ENCODE measurements at regions not wholly inside any gene's neighbourhood (a gene's known extent, or its start where the extent isn't known, plus 50 kb on each side); places are given as distances from the start of the nearest gene placed in this dataset.

- Histone ChIP-seq H3K27me3 (ENCODE audit: control insufficient read depth, insufficient read depth, low read length) (no peaks in the 10 kb centered on the region), H3K36me3 (ENCODE audit: control insufficient read depth, insufficient read depth, low read length) (no peaks in the 10 kb centered on the region), H3K9me3 (ENCODE audit: control insufficient read depth, low read length) (no peaks in the 10 kb centered on the region), H3K4me3 (ENCODE audit: low read length) (no peak overlapping the region), H3K9ac (ENCODE audit: low read length) (no peak overlapping the region), H3K4me1 (ENCODE audit: control insufficient read depth, insufficient read depth, low read length) (peaks cover 3% of the 10 kb centered on the region)
Measured at GRCh38 chr5:2696156-2696807, 55.2 kb downstream of the IRX2 start.

- Histone ChIP-seq H3K27me3 (ENCODE audit: control insufficient read depth, insufficient read depth, low read length) (no peaks in the 10 kb centered on the region), H3K4me3 (ENCODE audit: low read length) (no peak overlapping the region), H3K9ac (ENCODE audit: low read length) (no peak overlapping the region), H3K4me1 (ENCODE audit: control insufficient read depth, insufficient read depth, low read length) (peaks cover 3% of the 10 kb centered on the region), H3K36me3 (ENCODE audit: control insufficient read depth, insufficient read depth, low read length) (no peaks in the 10 kb centered on the region), H3K9me3 (ENCODE audit: control insufficient read depth, low read length) (no peaks in the 10 kb centered on the region)
Measured at GRCh38 chr5:2695200-2695891, 56.1 kb downstream of the IRX2 start.

GRCh38 chr5:2691530-2691929 is 59.9 kb downstream of the IRX2 start:
- H3K9ac ChIP-seq (ENCODE audit: low read length): no peak overlapping the region

GRCh38 chr5:2690293-2690692 is 61.2 kb downstream of the IRX2 start:
- no peak overlapping the region for H3K9ac ChIP-seq (ENCODE audit: low read length)
- no peaks in the 10 kb centered on the region for H3K9me3 ChIP-seq (ENCODE audit: control insufficient read depth, low read length)
- no peaks in the 10 kb centered on the region for H3K36me3 ChIP-seq (ENCODE audit: control insufficient read depth, insufficient read depth, low read length)
- no peaks in the 10 kb centered on the region for H3K27me3 ChIP-seq (ENCODE audit: control insufficient read depth, insufficient read depth, low read length)
- no peaks in the 10 kb centered on the region for H3K4me1 ChIP-seq (ENCODE audit: control insufficient read depth, insufficient read depth, low read length)
- H3K4me3 ChIP-seq (ENCODE audit: low read length): no peak overlapping the region

More at GRCh38 chr5:2691530-2691929, 59.9 kb downstream of the IRX2 start:
- Histone ChIP-seq H3K36me3 (ENCODE audit: control insufficient read depth, insufficient read depth, low read length) (no peaks in the 10 kb centered on the region), H3K9me3 (ENCODE audit: control insufficient read depth, low read length) (no peaks in the 10 kb centered on the region), H3K27me3 (ENCODE audit: control insufficient read depth, insufficient read depth, low read length) (no peaks in the 10 kb centered on the region), H3K4me3 (ENCODE audit: low read length) (no peak overlapping the region), H3K4me1 (ENCODE audit: control insufficient read depth, insufficient read depth, low read length) (peaks cover 3% of the 10 kb centered on the region)

GRCh38 chr5:2688586-2688985 is 62.9 kb downstream of the IRX2 start:
- Histone ChIP-seq H3K9ac (ENCODE audit: low read length) (no peak overlapping the region), H3K4me1 (ENCODE audit: control insufficient read depth, insufficient read depth, low read length) (no peaks in the 10 kb centered on the region), H3K9me3 (ENCODE audit: control insufficient read depth, low read length) (no peaks in the 10 kb centered on the region), H3K27me3 (ENCODE audit: control insufficient read depth, insufficient read depth, low read length) (no peaks in the 10 kb centered on the region), H3K4me3 (ENCODE audit: low read length) (no peak overlapping the region), H3K36me3 (ENCODE audit: control insufficient read depth, insufficient read depth, low read length) (no peaks in the 10 kb centered on the region)

GRCh38 chr5:2687746-2688145 is 63.7 kb downstream of the IRX2 start:
- no peak overlapping the region for H3K9ac ChIP-seq (ENCODE audit: low read length)
- H3K4me1 ChIP-seq (ENCODE audit: control insufficient read depth, insufficient read depth, low read length): no peaks in the 10 kb centered on the region
- H3K27me3 ChIP-seq (ENCODE audit: control insufficient read depth, insufficient read depth, low read length): no peaks in the 10 kb centered on the region
- H3K36me3 ChIP-seq (ENCODE audit: control insufficient read depth, insufficient read depth, low read length): no peaks in the 10 kb centered on the region
- no peaks in the 10 kb centered on the region for H3K9me3 ChIP-seq (ENCODE audit: control insufficient read depth, low read length)
- no peak overlapping the region for H3K4me3 ChIP-seq (ENCODE audit: low read length)

GRCh38 chr5:2686321-2687124 is 65.0 kb downstream of the IRX2 start:
- no peaks in the 10 kb centered on the region for H3K4me1 ChIP-seq (ENCODE audit: control insufficient read depth, insufficient read depth, low read length)
- no peaks in the 10 kb centered on the region for H3K36me3 ChIP-seq (ENCODE audit: control insufficient read depth, insufficient read depth, low read length)
- H3K9me3 ChIP-seq (ENCODE audit: control insufficient read depth, low read length): no peaks in the 10 kb centered on the region
- no peak overlapping the region for H3K9ac ChIP-seq (ENCODE audit: low read length)
- no peaks in the 10 kb centered on the region for H3K27me3 ChIP-seq (ENCODE audit: control insufficient read depth, insufficient read depth, low read length)
- no peak overlapping the region for H3K4me3 ChIP-seq (ENCODE audit: low read length)

- no peaks in the 10 kb centered on the region for H3K4me1 ChIP-seq (ENCODE audit: control insufficient read depth, insufficient read depth, low read length)
- H3K27me3 ChIP-seq (ENCODE audit: control insufficient read depth, insufficient read depth, low read length): no peaks in the 10 kb centered on the region
- no peak overlapping the region for H3K4me3 ChIP-seq (ENCODE audit: low read length)
- H3K9ac ChIP-seq (ENCODE audit: low read length): no peak overlapping the region
- H3K9me3 ChIP-seq (ENCODE audit: control insufficient read depth, low read length): no peaks in the 10 kb centered on the region
- no peaks in the 10 kb centered on the region for H3K36me3 ChIP-seq (ENCODE audit: control insufficient read depth, insufficient read depth, low read length)
Measured at GRCh38 chr5:2685651-2686272, 65.7 kb downstream of the IRX2 start.

- Histone ChIP-seq H3K9ac (ENCODE audit: low read length) (no peak overlapping the region), H3K9me3 (ENCODE audit: control insufficient read depth, low read length) (no peaks in the 10 kb centered on the region), H3K27me3 (ENCODE audit: control insufficient read depth, insufficient read depth, low read length) (no peaks in the 10 kb centered on the region), H3K36me3 (ENCODE audit: control insufficient read depth, insufficient read depth, low read length) (no peaks in the 10 kb centered on the region), H3K4me1 (ENCODE audit: control insufficient read depth, insufficient read depth, low read length) (no peaks in the 10 kb centered on the region), H3K4me3 (ENCODE audit: low read length) (no peak overlapping the region)
Measured at GRCh38 chr5:2684606-2685005, 66.9 kb downstream of the IRX2 start.

- no peaks in the 10 kb centered on the region for H3K9me3 ChIP-seq (ENCODE audit: control insufficient read depth, low read length)
- no peak overlapping the region for H3K4me3 ChIP-seq (ENCODE audit: low read length)
- H3K27me3 ChIP-seq (ENCODE audit: control insufficient read depth, insufficient read depth, low read length): no peaks in the 10 kb centered on the region
- no peaks in the 10 kb centered on the region for H3K4me1 ChIP-seq (ENCODE audit: control insufficient read depth, insufficient read depth, low read length)
- H3K36me3 ChIP-seq (ENCODE audit: control insufficient read depth, insufficient read depth, low read length): no peaks in the 10 kb centered on the region
- H3K9ac ChIP-seq (ENCODE audit: low read length): no peak overlapping the region
Measured at GRCh38 chr5:2683720-2684119, 67.8 kb downstream of the IRX2 start.

GRCh38 chr5:2681476-2681875 is 70.0 kb downstream of the IRX2 start:
- H3K4me3 ChIP-seq (ENCODE audit: low read length): no peak overlapping the region
- no peaks in the 10 kb centered on the region for H3K4me1 ChIP-seq (ENCODE audit: control insufficient read depth, insufficient read depth, low read length)
- no peaks in the 10 kb centered on the region for H3K9me3 ChIP-seq (ENCODE audit: control insufficient read depth, low read length)
- no peak overlapping the region for H3K9ac ChIP-seq (ENCODE audit: low read length)
- no peaks in the 10 kb centered on the region for H3K27me3 ChIP-seq (ENCODE audit: control insufficient read depth, insufficient read depth, low read length)
- H3K36me3 ChIP-seq (ENCODE audit: control insufficient read depth, insufficient read depth, low read length): no peaks in the 10 kb centered on the region

GRCh38 chr5:2680979-2681378 is 70.5 kb downstream of the IRX2 start:
- H3K27me3 ChIP-seq (ENCODE audit: control insufficient read depth, insufficient read depth, low read length): no peaks in the 10 kb centered on the region
- no peaks in the 10 kb centered on the region for H3K9me3 ChIP-seq (ENCODE audit: control insufficient read depth, low read length)
- no peaks in the 10 kb centered on the region for H3K36me3 ChIP-seq (ENCODE audit: control insufficient read depth, insufficient read depth, low read length)
- H3K4me1 ChIP-seq (ENCODE audit: control insufficient read depth, insufficient read depth, low read length): no peaks in the 10 kb centered on the region
- H3K9ac ChIP-seq (ENCODE audit: low read length): no peak overlapping the region
- H3K4me3 ChIP-seq (ENCODE audit: low read length): no peak overlapping the region

Measured in mucosa of stomach (tissue), 1 donor.